ENCODE measurements at regions not wholly inside any gene's neighbourhood (a gene's known extent, or its start where the extent isn't known, plus 50 kb on each side); places are given as distances from the start of the nearest gene placed in this dataset.
"Not testable (repeated sequence)": the region's sequence is repeated elsewhere in the genome, so short reads cannot be mapped to it uniquely, and the experiment has no call there.

- TF ChIP-seq CTCF (conservative IDR thresholded peaks at IDR 0.05; ENCODE audit: low read length) = no peak
- no peak overlapping the region for H3K4me3 ChIP-seq (ENCODE audit: low read length)
- DNase-seq (ENCODE audit: low read depth) = no peak
Observed at GRCh38 chr6:167214206-167214605, 56.4 kb upstream of the GPR31 start.

GRCh38 chr6:167215429-167216250 lies 57.9 kb upstream of the GPR31 start:
- not testable (repeated sequence) for DNase-seq (ENCODE audit: low read depth); H3K4me3 ChIP-seq (ENCODE audit: low read length)

GRCh38 chr6:167216390-167217050 lies 58.7 kb upstream of the GPR31 start:
- DNase-seq (ENCODE audit: low read depth); H3K4me3 ChIP-seq (ENCODE audit: low read length): not testable (repeated sequence)

- not testable (repeated sequence) for H3K4me3 ChIP-seq (ENCODE audit: low read length); DNase-seq (ENCODE audit: low read depth)
Observed at GRCh38 chr6:167217073-167217472, 59.3 kb upstream of the GPR31 start.

- peak; percentile 22 for TF ChIP-seq CTCF (conservative IDR thresholded peaks at IDR 0.05; ENCODE audit: low read length)
- DNase-seq (ENCODE audit: low read depth) = peak; percentile 39
- not testable (repeated sequence) for H3K4me3 ChIP-seq (ENCODE audit: low read length)
Observed at GRCh38 chr6:167217951-167218759, 60.4 kb upstream of the GPR31 start.

- DNase-seq (ENCODE audit: low read depth); H3K4me3 ChIP-seq (ENCODE audit: low read length): not testable (repeated sequence)
Observed at GRCh38 chr6:167219079-167219478, 61.3 kb upstream of the GPR31 start.

GRCh38 chr6:167219967-167220512 lies 62.3 kb upstream of the GPR31 start:
- no peak for DNase-seq (ENCODE audit: low read depth)

GRCh38 chr6:167221400-167222201 lies 63.8 kb upstream of the GPR31 start:
- no peak overlapping the region for H3K4me3 ChIP-seq (ENCODE audit: low read length)
- DNase-seq (ENCODE audit: low read depth) = no peak
- no peak for TF ChIP-seq CTCF (conservative IDR thresholded peaks at IDR 0.05; ENCODE audit: low read length)

More at GRCh38 chr6:167219967-167220512, 62.3 kb upstream of the GPR31 start:
- no peak overlapping the region for H3K4me3 ChIP-seq (ENCODE audit: low read length)
- TF ChIP-seq CTCF (conservative IDR thresholded peaks at IDR 0.05; ENCODE audit: low read length) = no peak

GRCh38 chr6:167225566-167226382 lies 65.3 kb upstream of the UNC93A start:
- not testable (repeated sequence) for H3K4me3 ChIP-seq (ENCODE audit: low read length); DNase-seq (ENCODE audit: low read depth)
